HT-29 (cell line): ENCODE measurements at regions not wholly inside any gene's neighbourhood (a gene's known extent, or its start where the extent isn't known, plus 50 kb on each side); places are given as distances from the start of the nearest gene placed in this dataset.
A peak's percentile ranks its signal among the peaks of the same experiment; 100 is the strongest.

Experiments
- DNase-seq: peaks from one replicate; pipeline ENCODE4 v3.0.0-alpha.2; 2015; ENCODE audit warnings: low spot score

GRCh38 chr2:9681427-9681817 is 50.6 kb upstream of the YWHAQ start:
- DNase-seq, result no peak

GRCh38 chr2:9685637-9686036 is 54.8 kb upstream of the YWHAQ start:
- no peak for DNase-seq

GRCh38 chr2:9686061-9686460 is 55.3 kb upstream of the YWHAQ start:
- no peak for DNase-seq

- no peak for DNase-seq
These were observed 59.5 kb upstream of the YWHAQ start for GRCh38 chr2:9690252-9690651.

- no peak for DNase-seq
These were observed 60.1 kb upstream of the YWHAQ start for GRCh38 chr2:9690716-9691498.

- no peak for DNase-seq
These were observed 61.8 kb upstream of the YWHAQ start for GRCh38 chr2:9692456-9693195.

- no peak for DNase-seq
These were observed 62.3 kb upstream of the YWHAQ start for GRCh38 chr2:9693196-9693491.

GRCh38 chr2:9693646-9694045 is 62.8 kb upstream of the YWHAQ start:
- DNase-seq, result no peak

GRCh38 chr2:9694661-9695234 is 64.0 kb upstream of the YWHAQ start:
- no peak for DNase-seq

- peak; percentile 13 for DNase-seq
These were observed 65.1 kb upstream of the YWHAQ start for GRCh38 chr2:9695941-9696340.

GRCh38 chr2:9696731-9697130 is 65.9 kb upstream of the YWHAQ start:
- no peak for DNase-seq

- no peak for DNase-seq
These were observed 67.1 kb upstream of the YWHAQ start for GRCh38 chr2:9697909-9698308.

GRCh38 chr2:9699139-9700108 is 68.6 kb upstream of the YWHAQ start:
- no peak for DNase-seq

GRCh38 chr2:9700109-9700495 is 69.3 kb upstream of the YWHAQ start:
- no peak for DNase-seq

GRCh38 chr2:9702604-9703084 is 71.8 kb upstream of the YWHAQ start:
- DNase-seq, result no peak

- DNase-seq, result peak; percentile 11
These were observed 72.4 kb upstream of the YWHAQ start for GRCh38 chr2:9703085-9703678.

GRCh38 chr2:9703701-9704221 is 73.0 kb upstream of the YWHAQ start:
- DNase-seq, result peak; percentile 61

- DNase-seq, result no peak
These were observed 73.8 kb upstream of the YWHAQ start for GRCh38 chr2:9704600-9704999.

GRCh38 chr2:9705196-9705595 is 74.4 kb upstream of the YWHAQ start:
- DNase-seq, result no peak

- DNase-seq, result no peak
These were observed 76.2 kb upstream of the YWHAQ start for GRCh38 chr2:9707008-9707407.

GRCh38 chr2:9707611-9708160 is 76.9 kb upstream of the YWHAQ start:
- DNase-seq, result no peak
